Uterus (tissue), 2 donors: ENCODE measurements at regions not wholly inside any gene's neighbourhood (a gene's known extent, or its start where the extent isn't known, plus 50 kb on each side); places are given as distances from the start of the nearest gene placed in this dataset.

Experiments
- POLR2A ChIP-seq, 2 donors: fragments of 450-650 bp; IDR thresholded peaks; one replicate each; pipeline ENCODE4 v1.6.1; 2016; ENCODE audit warnings: antibody characterized with exemption in 2 of 2, mild to moderate bottlenecking in 1 of 2, moderate library complexity in 1 of 2
- TF ChIP-seq, protein P1 (sequence below), 4 experiments: fragments of 200-600 bp in 2 of 4; fragments of 450-650 bp in 2 of 4; sonication (generic) in 2 of 4; IDR thresholded peaks; one replicate each; pipeline ENCODE4 v1.5.1; 2016 to 2019; ENCODE audit warnings: antibody characterized with exemption in 4 of 4, mild to moderate bottlenecking in 2 of 4, moderate library complexity in 1 of 4

GRCh38 chr5:174337276-174338184 lies 292.0 kb downstream of the NSG2 start:
- TF ChIP-seq, protein P1, sequence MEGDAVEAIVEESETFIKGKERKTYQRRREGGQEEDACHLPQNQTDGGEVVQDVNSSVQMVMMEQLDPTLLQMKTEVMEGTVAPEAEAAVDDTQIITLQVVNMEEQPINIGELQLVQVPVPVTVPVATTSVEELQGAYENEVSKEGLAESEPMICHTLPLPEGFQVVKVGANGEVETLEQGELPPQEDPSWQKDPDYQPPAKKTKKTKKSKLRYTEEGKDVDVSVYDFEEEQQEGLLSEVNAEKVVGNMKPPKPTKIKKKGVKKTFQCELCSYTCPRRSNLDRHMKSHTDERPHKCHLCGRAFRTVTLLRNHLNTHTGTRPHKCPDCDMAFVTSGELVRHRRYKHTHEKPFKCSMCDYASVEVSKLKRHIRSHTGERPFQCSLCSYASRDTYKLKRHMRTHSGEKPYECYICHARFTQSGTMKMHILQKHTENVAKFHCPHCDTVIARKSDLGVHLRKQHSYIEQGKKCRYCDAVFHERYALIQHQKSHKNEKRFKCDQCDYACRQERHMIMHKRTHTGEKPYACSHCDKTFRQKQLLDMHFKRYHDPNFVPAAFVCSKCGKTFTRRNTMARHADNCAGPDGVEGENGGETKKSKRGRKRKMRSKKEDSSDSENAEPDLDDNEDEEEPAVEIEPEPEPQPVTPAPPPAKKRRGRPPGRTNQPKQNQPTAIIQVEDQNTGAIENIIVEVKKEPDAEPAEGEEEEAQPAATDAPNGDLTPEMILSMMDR (IDR thresholded peaks at IDR 0.05), result no peak
- TF ChIP-seq POLR2A (IDR thresholded peaks at IDR 0.05), result no peak
